GM21381 (cell line): ENCODE measurements at regions not wholly inside any gene's neighbourhood (a gene's known extent, or its start where the extent isn't known, plus 50 kb on each side); places are given as distances from the start of the nearest gene placed in this dataset.

Source experiments
- ATAC-seq: cut with Tn5 transposase; IDR thresholded peaks from one replicate; pipeline ENCODE4 v1.9.1; 2021; ENCODE audit warnings: mild to moderate bottlenecking, moderate library complexity; ENCODE audit not compliant: unreplicated experiment

DNA sequence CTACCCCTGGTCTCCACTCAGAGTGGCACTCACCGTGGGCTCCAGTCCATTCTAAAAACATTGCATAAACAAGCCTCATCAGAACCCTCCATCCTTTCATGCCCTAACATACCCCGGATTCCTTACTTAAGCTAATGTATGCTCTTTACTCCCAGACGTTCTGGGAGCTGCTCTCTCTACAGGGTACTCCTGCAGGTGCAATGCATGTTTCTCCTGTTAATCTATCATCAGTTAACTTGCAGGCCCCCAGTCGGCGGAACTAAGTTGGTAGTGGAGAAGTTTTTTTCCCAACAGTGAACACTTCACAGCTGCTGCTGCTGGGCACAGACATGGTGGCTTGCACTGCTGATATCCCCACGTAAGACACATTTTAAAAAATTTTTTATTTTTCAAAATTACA lies 161.6 kb upstream of the FAT1 start:
- no peak for ATAC-seq

DNA sequence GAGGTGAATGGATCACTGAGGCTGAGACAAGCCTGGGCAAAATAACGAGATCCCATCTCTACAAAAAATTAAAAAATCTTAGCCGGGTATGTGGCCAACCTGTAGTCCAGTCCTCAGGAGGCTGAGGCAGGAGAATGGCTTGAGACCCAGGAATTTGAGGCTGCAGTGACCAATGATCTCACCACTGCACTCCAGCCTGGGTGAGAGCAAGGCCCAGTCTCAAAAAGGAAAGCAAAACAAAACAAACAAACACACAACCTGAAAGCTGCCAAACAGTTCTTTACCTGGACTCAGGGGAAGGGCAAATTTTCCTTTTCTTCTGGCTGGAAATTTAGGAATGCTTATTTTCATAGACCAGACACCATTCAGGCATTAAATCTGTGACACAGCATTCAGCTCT lies 163.1 kb upstream of the FAT1 start:
- ATAC-seq = no peak

DNA sequence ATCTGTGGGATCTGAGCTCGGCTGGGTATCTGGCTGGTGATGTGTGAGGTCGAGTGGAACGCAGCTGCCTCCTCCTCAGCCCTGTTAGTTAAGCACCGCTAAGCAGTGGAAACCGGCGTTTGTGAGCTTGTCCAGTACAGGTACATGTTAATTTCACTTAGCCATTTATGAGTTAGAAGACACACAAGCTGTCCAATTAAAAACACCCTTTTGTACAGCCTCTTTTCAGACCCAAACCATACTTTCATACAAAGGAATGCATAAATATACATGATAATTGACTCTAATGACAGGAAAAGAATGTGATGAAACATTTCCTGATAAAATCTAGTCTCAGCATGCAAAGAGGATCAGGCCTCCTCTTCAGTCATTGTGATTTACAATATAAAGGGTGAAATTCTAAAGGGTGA lies 163.6 kb upstream of the FAT1 start:
- no peak for ATAC-seq

DNA sequence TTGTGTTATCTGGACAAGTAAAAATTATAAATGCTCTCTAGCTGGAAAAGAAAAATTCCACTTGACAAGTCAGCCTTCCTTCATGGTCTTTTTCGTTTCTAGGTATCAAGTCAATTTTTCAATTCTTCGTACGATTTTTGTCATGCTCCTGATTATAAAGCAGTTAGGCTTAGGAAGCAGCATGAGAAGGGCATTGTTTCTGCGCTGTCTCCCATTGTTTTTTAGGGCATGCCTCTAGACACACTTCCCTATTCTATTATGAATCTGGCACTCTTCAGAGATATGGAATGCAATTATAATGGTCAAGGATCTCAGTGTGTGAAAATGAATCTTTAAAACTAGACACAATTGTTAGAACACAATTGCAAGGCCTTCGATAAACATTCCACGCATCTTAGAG lies 164.1 kb upstream of the FAT1 start:
- no peak for ATAC-seq

DNA sequence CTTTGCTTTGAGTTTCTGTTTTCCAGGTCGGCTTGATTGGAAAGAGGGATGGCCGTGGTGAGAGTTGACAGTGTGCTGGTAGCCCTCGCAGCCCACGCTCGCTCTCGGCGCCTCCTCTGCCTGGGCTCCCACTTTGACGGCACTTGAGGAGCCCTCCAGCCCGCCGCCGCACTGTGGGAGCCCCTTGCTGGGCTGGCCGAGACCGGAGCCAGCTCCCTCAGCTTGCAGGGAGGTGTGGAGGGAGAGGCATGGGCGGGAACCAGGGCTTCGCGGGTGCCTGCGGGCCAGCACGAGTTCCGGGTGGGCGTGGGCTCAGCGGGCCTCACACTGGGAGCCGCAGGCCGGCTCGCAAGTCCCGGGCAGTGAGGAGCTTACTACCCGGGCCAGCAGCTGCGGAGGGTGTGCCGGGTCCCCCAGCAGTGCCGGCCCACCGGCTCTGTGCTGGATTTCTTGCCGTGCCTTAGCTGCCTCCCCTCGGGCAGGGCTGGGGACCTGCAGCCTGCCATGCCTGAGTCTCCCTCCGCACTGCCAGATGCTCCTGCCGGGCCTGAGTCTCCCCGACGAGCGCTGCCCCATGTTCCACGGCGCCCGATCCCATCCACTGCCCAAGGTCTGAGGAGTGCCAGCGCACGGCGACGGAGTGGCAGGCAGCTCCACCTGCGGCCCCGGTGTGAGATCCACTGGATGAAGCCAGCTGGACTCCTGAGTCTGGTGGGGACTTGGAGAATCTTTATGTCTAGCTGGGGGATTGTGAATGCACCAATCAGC lies 166.4 kb upstream of the FAT1 start:
- no peak for ATAC-seq

DNA sequence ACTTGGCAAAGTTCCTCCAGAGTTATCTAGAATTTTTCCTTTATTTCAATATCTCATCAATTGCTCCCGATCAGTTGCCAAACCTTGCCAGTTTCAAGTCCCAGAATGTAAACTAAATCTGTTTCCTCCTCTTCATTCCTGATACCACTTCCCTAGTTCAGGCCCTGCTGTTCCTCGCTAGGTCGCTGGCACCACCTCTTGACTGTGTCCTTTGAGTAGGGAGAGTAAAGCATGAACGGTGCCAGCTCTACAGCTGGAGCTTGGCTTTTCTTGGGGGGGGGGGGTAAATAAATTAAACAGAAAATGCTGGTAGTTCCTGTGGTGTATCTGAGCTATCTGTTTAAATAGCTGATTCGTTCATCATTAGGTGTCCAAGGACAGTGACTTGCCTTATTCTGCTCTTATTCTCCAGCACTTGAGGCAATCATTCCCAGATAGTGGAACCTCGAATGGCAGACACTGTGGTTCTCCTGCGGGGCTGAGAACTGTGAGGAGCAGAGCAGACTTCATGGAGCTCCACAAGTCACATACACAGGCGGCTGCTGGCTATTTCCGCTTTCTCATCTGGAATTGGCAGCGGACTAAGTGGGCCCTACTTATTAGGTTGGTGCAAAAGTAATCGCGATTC lies 168.3 kb upstream of the FAT1 start:
- no peak for ATAC-seq

DNA sequence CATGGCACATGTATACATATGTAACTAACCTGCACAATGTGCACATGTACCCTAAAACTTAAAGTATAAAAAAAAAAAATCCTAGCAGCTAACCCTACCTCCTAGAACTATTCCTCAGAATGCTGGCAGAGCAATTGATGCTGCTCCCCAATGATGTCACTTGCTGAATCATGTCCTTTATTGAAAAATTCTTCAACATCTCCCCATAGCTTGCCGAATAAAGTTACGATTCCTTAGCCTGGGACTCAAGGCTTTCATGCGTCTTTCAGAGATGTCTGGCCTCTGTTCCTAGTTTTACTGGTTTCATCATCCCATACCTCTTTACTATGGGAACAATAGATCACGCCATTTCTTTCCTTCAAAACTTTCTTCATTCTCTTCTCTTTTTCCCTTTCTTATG lies 174.7 kb upstream of the FAT1 start:
- no peak for ATAC-seq

DNA sequence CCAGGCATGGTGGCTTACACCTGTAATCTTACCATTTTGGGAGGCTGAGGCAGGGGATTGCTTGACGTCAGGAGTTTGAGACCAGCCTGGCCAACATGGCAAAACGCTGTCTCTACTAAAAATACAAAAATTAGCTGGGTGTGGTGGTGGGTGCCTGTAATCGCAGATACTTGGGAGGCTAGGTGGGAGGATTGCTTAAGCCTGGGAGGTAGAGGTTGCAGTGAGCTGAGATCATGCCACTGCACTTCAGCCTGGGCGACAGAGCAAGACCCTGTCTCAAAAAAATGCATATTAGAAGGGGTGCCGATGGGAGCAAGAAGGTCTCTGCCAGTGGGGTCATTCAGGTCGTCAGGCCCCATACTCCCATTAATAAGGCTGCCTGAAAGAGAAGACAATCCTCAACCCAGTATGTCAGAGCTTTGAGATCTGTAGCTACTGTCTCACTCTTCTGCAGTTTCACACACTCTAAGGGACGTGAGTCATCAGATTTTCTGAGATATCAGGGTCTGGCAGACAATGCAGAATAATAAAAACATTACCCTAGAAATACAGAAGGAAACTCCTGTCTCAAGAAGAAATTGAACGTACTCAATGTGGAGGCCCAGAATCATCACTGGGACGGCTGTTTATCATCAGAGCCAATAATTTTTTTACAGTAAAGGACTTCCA lies 176.7 kb upstream of the FAT1 start:
- ATAC-seq = no peak

DNA sequence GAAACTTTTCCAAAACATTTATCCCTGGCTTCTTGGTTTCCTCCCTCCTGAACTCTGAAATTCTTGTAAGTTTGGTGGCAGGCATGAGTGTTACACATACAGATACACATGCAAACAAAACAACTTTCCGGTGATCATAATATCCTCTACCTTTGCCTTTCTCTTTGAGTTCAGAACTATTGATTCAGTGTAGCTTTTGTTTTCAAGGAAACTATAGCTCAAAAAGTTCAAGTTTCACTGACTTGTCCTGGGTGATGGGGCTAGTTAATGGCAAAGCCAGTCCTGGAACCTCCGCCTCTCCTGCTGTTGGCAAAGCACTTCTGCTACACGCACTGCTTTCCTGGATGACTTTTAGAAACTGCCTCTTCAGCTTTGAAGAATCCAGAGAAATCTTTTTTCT lies 177.3 kb upstream of the FAT1 start:
- ATAC-seq = no peak

DNA sequence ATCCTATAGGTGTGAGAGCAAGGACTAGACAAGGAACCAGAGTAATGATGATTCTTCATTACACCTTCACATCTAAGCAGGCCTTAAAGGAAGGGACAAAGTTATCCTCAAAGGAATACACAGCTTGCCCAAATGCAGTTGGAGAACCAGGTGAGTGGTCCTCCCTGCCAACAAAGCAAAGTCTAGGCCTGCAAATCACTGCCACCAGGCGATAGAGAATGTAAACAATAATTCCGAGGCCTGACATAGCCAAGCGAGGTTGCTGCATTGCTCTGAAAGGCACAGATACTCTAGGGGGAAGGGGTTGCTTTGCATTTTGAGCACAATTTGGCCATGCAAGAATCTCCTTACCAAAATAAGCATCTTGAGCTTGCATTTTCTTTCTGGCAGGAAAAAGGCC lies 178.2 kb upstream of the FAT1 start:
- ATAC-seq = no peak

DNA sequence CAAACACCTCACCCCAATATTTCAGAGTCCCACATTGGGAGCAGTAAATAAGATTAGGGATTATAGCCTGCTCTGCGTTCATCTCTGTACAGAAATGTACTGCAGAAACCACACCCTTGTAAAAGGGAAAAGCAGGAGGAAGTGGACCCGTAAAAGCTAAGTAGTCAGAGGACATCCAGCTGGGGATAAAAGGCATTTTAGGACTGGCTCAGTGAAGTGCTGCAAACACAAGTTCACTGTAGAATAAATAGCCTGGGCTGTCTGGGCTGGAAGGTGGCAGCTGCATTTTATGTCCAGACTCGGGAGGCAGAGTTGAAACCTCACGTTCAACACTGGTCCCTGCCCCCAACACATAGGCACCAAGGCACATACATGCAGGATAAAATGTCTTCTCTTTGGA lies 178.7 kb upstream of the FAT1 start:
- no peak for ATAC-seq

DNA sequence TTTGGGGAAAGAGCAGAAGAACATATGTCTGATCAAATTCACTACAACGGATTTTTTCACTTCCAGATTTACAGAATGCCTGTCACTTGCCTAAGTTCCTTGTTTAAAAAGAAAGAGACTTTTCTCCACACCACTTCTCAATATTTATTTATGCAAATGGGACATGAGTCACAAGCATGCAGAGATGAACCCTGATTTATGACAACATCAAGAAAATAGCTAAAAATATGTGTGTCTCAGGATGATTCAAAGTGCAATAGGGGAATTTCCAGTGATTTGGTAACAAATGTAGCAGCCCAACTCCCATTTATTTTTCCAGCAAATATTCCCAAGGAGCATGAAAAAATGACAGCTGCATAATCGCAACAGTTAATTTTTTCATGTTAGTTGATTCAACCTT lies 180.4 kb upstream of the FAT1 start:
- no peak for ATAC-seq

DNA sequence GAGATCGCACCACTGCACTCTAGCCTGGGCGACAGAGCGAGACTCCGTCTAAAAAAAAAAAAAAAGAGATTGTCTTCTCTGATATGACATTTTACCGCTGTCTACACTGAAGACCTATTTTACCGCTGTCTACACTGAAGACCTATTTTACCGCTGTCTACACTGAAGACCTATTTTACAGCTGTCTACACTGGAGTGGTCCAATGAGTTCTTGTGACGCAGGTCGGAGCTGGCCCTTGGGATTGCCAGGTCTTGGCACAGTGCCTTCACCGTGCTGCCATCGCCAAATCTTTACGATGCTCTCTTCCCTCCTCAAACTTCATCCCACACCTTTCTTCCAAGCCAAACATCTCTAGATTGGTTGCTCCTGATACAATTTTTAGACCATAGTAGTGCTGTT lies 183.1 kb upstream of the FAT1 start:
- ATAC-seq = no peak

DNA sequence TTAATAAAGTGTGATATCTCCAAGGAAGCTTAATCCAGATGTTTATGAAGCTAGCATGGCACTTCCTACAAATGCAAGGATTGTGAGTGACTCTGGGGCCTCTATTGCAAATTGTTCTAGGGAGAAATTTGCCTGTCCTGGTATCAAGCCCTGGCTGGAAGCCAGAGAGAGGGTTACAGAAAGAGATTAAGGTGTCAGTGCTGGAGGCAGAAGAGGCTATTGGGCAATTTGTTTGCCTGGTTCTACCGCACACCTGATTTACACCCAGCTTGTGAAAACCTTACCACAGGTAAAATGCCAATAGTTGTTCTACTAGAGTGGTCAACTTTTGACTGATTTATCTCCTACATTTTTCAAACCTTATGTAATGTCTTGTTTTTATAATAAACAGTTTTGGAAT lies 186.7 kb upstream of the FAT1 start:
- ATAC-seq = no peak

DNA sequence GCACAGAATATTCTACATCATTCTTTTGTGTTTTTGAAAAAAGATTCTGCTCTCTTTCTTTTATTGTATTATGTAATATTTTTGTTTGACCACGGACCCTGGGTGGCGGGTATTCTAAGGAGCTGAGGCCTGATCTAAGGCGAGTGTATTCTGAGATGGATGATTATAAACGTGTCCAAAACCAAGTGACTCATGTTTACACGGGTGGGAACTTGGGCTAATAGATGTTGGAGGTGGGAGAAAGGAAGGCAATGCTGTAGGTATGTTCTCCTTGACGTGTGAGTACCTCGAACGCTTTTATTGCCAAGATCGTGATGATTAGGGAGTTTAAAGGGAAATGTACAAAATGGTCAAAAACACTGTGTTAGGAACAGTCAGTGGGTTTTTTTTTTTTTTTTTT lies 188.9 kb upstream of the FAT1 start:
- ATAC-seq = no peak

DNA sequence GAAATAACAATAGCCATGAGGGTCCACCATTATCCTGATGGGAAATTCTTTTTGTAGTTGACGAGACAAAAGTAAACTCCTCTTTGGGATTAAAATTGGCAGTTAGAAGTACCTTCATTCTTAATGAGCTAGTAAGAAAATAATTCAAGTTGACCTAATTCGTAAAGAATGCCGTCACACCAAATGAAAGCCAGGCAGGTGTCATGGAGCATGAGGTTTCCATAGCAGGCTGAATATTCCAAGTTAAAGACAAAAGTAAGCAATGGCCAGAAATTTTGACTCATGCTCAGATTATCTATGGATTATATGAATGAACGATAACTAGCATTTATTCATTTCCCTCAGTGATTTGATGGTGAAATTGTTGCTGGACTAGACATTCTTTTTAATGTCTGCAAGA lies 192.2 kb upstream of the FAT1 start:
- no peak for ATAC-seq

DNA sequence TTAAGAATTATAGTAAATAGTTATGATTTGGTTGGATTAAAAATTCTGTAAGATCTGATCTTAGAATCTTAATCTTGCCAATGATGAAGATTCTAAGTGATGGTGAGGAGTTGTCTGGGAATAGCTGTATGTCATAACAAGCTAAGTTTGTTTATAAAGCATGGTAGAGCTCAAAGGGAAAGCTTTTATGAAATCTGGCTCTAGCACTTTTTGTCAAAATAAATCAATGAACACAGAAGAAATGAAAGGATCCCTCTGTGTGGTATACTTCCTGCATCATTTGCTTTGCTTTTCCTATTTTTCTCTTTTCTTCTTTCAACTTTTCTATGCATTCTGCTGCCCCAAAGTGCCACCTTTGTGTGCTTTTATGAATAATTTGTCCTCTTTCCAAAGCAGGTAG lies 193.5 kb upstream of the FAT1 start:
- no peak for ATAC-seq

DNA sequence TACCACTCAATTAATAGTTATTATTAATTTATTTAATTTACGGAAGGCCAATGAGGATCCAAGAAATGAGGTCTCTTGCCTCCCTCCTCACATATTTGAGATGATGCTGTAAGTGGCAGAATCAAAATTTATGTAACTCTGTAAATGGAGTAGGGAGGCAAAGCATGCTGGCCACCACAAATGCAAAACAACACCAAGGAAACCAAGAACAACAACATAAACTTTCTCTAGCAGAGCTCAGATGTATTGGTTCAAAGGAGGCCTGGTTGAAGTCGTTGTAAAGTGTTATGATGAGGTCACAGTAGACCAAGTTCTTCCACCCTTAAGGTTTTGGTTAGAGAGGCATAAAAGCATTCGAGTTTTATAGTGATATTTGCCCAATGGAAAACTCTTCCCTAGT lies 194.8 kb upstream of the FAT1 start:
- no peak for ATAC-seq

DNA sequence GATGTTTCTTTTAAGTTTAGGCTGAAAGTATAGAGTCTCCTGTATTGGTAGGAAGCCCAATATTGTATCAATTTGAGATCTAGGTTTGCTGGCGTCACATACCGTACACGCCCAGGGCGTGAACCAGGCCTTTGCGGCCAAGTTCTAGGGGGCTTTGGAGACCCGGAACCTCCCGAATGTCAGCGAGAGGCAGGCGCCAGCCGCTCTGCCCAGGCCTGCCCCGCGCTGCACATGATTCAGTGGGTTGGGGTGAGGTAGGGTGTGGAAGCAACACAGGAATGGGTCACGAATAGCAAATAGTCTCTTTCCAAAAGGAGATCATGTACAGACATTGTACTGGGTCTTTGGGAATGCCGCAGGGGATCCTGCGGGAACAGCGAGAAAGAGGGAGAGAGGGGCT lies 195.7 kb upstream of the FAT1 start:
- no peak for ATAC-seq

DNA sequence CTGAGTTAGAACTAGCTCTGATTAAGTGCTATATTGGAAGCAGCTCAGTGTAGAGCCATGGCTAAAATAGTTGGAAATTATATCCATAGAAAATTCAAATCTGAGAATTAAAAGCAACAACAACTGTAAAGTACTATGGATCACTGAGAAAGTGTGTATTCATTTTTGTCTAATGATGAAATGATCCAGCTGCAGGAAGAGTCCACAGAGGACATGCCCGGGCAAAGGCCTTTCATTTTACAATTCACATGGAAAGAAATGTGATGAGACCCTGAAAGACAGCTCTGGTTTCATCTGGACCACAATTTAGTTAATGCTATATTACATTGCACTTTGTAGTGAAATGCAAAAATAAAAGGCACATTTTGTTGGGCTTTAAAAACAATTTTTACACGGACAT lies 196.8 kb upstream of the FAT1 start:
- no peak for ATAC-seq

DNA sequence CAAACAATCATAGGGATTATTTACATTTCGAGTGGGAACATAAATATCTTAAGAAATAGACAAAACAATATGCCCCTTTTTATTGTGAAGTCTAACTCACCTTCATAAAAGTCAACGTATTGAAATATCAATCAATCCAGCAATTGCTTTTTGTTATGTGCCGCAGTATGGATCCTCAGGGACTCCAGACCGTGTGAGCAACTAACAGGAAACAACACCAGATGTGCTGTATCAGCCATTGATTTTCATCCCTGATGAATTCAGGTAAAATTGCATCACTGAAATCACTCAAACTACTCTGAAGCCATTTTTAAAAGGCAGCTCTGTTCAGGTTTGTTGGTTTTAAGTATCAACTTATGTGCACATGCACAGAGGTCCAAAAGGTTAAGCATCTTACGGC lies 197.3 kb upstream of the FAT1 start:
- no peak for ATAC-seq

DNA sequence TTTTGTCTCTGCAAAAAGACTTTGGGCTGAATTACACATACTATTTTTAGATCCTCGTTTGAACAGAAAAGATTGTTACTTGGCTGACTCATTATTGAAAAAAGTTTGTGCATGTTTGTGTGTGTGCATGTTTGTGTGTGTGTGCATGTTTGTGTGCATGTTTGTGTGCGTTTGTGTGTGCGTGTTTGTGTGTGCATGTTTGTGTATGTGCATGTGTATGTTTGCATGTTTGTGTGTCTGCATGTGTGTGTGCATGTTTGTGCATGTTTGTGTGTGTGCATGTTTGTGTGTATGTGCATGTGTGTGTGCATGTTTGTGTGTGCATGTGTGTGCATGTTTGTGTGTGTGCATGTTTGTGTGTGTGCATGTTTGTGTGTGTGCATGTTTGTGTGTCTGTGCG lies 201.1 kb upstream of the FAT1 start:
- no peak for ATAC-seq
